ENCODE measurements at regions not wholly inside any gene's neighbourhood (a gene's known extent, or its start where the extent isn't known, plus 50 kb on each side); places are given as distances from the start of the nearest gene placed in this dataset.

DNA sequence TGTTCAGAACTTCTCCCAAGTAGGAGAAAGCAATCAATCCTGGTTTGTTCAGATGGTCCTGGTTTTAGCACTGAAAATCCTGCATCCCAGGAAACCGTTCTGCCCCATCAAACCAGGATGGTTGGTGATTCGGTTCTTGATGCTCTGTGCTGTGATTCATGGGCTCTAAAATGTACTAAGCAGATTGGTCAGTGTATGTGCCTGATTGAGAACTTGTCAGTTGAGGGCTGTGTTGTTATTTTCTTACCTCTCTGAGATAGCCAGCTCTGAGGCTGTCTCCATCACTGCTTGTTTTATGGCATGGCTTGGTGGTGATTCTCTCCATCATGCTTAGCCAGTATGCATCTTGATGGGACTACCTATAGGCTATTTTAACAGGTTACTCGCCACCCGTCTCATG lies 246.9 kb upstream of the RBFOX1 start:
- no peak for TF ChIP-seq TCF12 (IDR thresholded peaks at IDR 0.05; ENCODE audit: low read depth)
- no peak for TF ChIP-seq NFIC (IDR thresholded peaks at IDR 0.05)
- no peak for TF ChIP-seq TAF1 (IDR thresholded peaks at IDR 0.05; ENCODE audit: low read depth)
- TF ChIP-seq TEAD4 (IDR thresholded peaks at IDR 0.05), result no peak
- no peak for TF ChIP-seq MAX (IDR thresholded peaks at IDR 0.05)
- TF ChIP-seq YY1 (IDR thresholded peaks at IDR 0.05; ENCODE audit: low read depth), result no peak
- no peak for TF ChIP-seq RAD21 (IDR thresholded peaks at IDR 0.05; ENCODE audit: low read depth)

Measured in Ishikawa (cell line).